BLaER1 treated with 17β-estradiol and CSF1 and Interleukin-3, amounts not matched to agents 10 nM and 100 nM (cell line): ENCODE measurements at regions not wholly inside any gene's neighbourhood (a gene's known extent, or its start where the extent isn't known, plus 50 kb on each side); places are given as distances from the start of the nearest gene placed in this dataset.

Experiments used
- H3K27ac ChIP-seq, 11 experiments: shearing (Covaris generic); formaldehyde crosslinking; 2 replicates each; pipeline ENCODE4 v1.8.1; 2022
- H3K27me3 ChIP-seq, 11 experiments: shearing (Covaris generic); formaldehyde crosslinking; 2 replicates each; pipeline ENCODE4 v1.8.1; 2022
- H3K36me3 ChIP-seq, 11 experiments: shearing (Covaris generic); formaldehyde crosslinking; 2 replicates each; pipeline ENCODE4 v1.8.1; 2022
- H3K4me1 ChIP-seq, 10 experiments: shearing (Covaris generic); formaldehyde crosslinking; 2 replicates each; pipeline ENCODE4 v1.8.1; 2022
- H3K4me2 ChIP-seq, 11 experiments: shearing (Covaris generic); formaldehyde crosslinking; 2 replicates each; pipeline ENCODE4 v1.8.1; 2022
- H3K4me3 ChIP-seq, 10 experiments: shearing (Covaris generic); formaldehyde crosslinking; 2 replicates each; pipeline ENCODE4 v1.8.1; 2022
- H3K9ac ChIP-seq, 11 experiments: shearing (Covaris generic); formaldehyde crosslinking; 2 replicates each; pipeline ENCODE4 v1.8.1; 2022
- H3K9me3 ChIP-seq, 11 experiments: shearing (Covaris generic); formaldehyde crosslinking; replicated peaks in 1 of 11; 2 replicates each; pipeline ENCODE4 v1.8.1; 2022
- H4K20me1 ChIP-seq, 11 experiments: shearing (Covaris generic); formaldehyde crosslinking; 2 replicates each; pipeline ENCODE4 v1.8.1; 2022
- Cebpa-rat ChIP-seq, 11 experiments: shearing (Covaris generic); IDR thresholded peaks; 2 replicates each; pipeline ENCODE4 v1.8.1; 2022

GRCh38 chr13:50322006-50322405, 306.8 kb downstream of the KCNRG start:
- H4K20me1 ChIP-seq: no peaks in the 10 kb centered on the region
- no peak overlapping the region for H3K4me3 ChIP-seq
- H3K9ac ChIP-seq: no peak overlapping the region
- H3K4me1 ChIP-seq: peaks cover 0 to 10% (median 0%) of the 10 kb centered on the region in 10 experiments; a peak in 3 of 20 replicates
- no peak overlapping the region for H3K4me2 ChIP-seq
- no peaks in the 10 kb centered on the region for H3K36me3 ChIP-seq
- H3K27ac ChIP-seq: no peak overlapping the region
- H3K9me3 ChIP-seq: peaks cover 0 to 29% (median 7%) of the 10 kb centered on the region in 11 experiments; a peak in 12 of 22 replicates
- H3K27me3 ChIP-seq: no peaks in the 10 kb centered on the region
- no peak for TF ChIP-seq Cebpa-rat (IDR thresholded peaks at IDR 0.05)

GRCh38 chr13:50323440-50324065, 308.3 kb downstream of the KCNRG start:
- peaks cover 0 to 10% (median 0%) of the 10 kb centered on the region in 10 experiments; a peak in 3 of 20 replicates for H3K4me1 ChIP-seq
- no peak overlapping the region for H3K4me2 ChIP-seq
- H3K27me3 ChIP-seq: no peaks in the 10 kb centered on the region
- H3K9me3 ChIP-seq: peaks cover 0 to 29% (median 7%) of the 10 kb centered on the region in 11 experiments; a peak in 12 of 22 replicates
- TF ChIP-seq Cebpa-rat (IDR thresholded peaks at IDR 0.05): no peak
- H3K27ac ChIP-seq: no peak overlapping the region
- H4K20me1 ChIP-seq: no peaks in the 10 kb centered on the region
- no peaks in the 10 kb centered on the region for H3K36me3 ChIP-seq
- no peak overlapping the region for H3K4me3 ChIP-seq
- no peak overlapping the region for H3K9ac ChIP-seq

GRCh38 chr13:50326271-50326670, 311.0 kb downstream of the KCNRG start:
- Histone ChIP-seq H3K27me3 (no peaks in the 10 kb centered on the region), H3K9me3 (peaks cover 0 to 30% (median 7%) of the 10 kb centered on the region in 11 experiments; a peak in 11 of 22 replicates), H3K9ac (no peak overlapping the region), H3K36me3 (no peaks in the 10 kb centered on the region), H3K4me1 (no peaks in the 10 kb centered on the region), H3K27ac (no peak overlapping the region), H3K4me3 (no peak overlapping the region), H3K4me2 (no peak overlapping the region), H4K20me1 (no peaks in the 10 kb centered on the region)
- no peak for TF ChIP-seq Cebpa-rat (IDR thresholded peaks at IDR 0.05)

- peaks cover 0 to 24% (median 4%) of the 10 kb centered on the region in 11 experiments; a peak in 11 of 22 replicates for H3K9me3 ChIP-seq
- H3K4me1 ChIP-seq: no peaks in the 10 kb centered on the region
- H4K20me1 ChIP-seq: no peaks in the 10 kb centered on the region
- H3K9ac ChIP-seq: no peak overlapping the region
- no peak overlapping the region for H3K27ac ChIP-seq
- H3K4me2 ChIP-seq: no peak overlapping the region
- H3K36me3 ChIP-seq: no peaks in the 10 kb centered on the region
- no peak overlapping the region for H3K4me3 ChIP-seq
- H3K27me3 ChIP-seq: no peaks in the 10 kb centered on the region
- no peak for TF ChIP-seq Cebpa-rat (IDR thresholded peaks at IDR 0.05)
These were observed 311.6 kb downstream of the KCNRG start for GRCh38 chr13:50326811-50327210.

- no peaks in the 10 kb centered on the region for H3K27me3 ChIP-seq
- TF ChIP-seq Cebpa-rat (IDR thresholded peaks at IDR 0.05): no peak
- H3K36me3 ChIP-seq: no peaks in the 10 kb centered on the region
- no peaks in the 10 kb centered on the region for H4K20me1 ChIP-seq
- H3K9ac ChIP-seq: peak overlapping the region in 4 of 11 experiments; percentile 22 to 52 (median 33); a peak in 5 of 22 replicates
- H3K4me2 ChIP-seq: peak overlapping the region in 6 of 11 experiments; percentile 4 to 78 (median 69); a peak in 10 of 22 replicates
- H3K4me3 ChIP-seq: no peak overlapping the region
- H3K4me1 ChIP-seq: peaks cover 0 to 36% (median 8%) of the 10 kb centered on the region in 10 experiments; a peak in 11 of 20 replicates
- peaks cover 0 to 15% (median 5%) of the 10 kb centered on the region in 11 experiments; a peak in 8 of 22 replicates for H3K9me3 ChIP-seq
- H3K27ac ChIP-seq: peak overlapping the region in 6 of 11 experiments; percentile 23 to 80 (median 71); a peak in 11 of 22 replicates
These were observed 319.0 kb downstream of the KCNRG start for GRCh38 chr13:50334115-50334778.

GRCh38 chr13:50334944-50335343, 319.7 kb downstream of the KCNRG start:
- H3K4me3 ChIP-seq: no peak overlapping the region
- H4K20me1 ChIP-seq: no peaks in the 10 kb centered on the region
- peaks cover 0 to 15% (median 5%) of the 10 kb centered on the region in 11 experiments; a peak in 7 of 22 replicates for H3K9me3 ChIP-seq
- peak overlapping the region in 4 of 11 experiments; percentile 65 to 77 (median 74); a peak in 6 of 22 replicates for H3K4me2 ChIP-seq
- H3K4me1 ChIP-seq: peaks cover 5 to 43% (median 15%) of the 10 kb centered on the region in 10 experiments; a peak in 17 of 20 replicates
- no peak for TF ChIP-seq Cebpa-rat (IDR thresholded peaks at IDR 0.05)
- H3K9ac ChIP-seq: no peak overlapping the region
- H3K27ac ChIP-seq: peak overlapping the region in 5 of 11 experiments; percentile 56 to 80 (median 74); a peak in 9 of 22 replicates
- no peaks in the 10 kb centered on the region for H3K27me3 ChIP-seq
- no peaks in the 10 kb centered on the region for H3K36me3 ChIP-seq

- Histone ChIP-seq H3K4me1 (peaks cover 9 to 31% (median 16%) of the 10 kb centered on the region in 10 experiments; a peak in 17 of 20 replicates), H3K9me3 (peaks cover 12 to 21% (median 18%) of the 10 kb centered on the region in 11 experiments; a peak in 21 of 22 replicates), H3K4me2 (peak overlapping the region in 10 of 11 experiments; percentile 20 to 86 (median 42); a peak in 14 of 22 replicates), H4K20me1 (no peaks in the 10 kb centered on the region), H3K4me3 (no peak overlapping the region), H3K36me3 (no peaks in the 10 kb centered on the region), H3K27ac (no peak overlapping the region; a peak in 2 of 22 replicates), H3K9ac (no peak overlapping the region), H3K27me3 (no peaks in the 10 kb centered on the region)
- no peak for TF ChIP-seq Cebpa-rat (IDR thresholded peaks at IDR 0.05)
These were observed 324.0 kb downstream of the KCNRG start for GRCh38 chr13:50339271-50339670.

- Histone ChIP-seq H3K36me3 (no peaks in the 10 kb centered on the region), H3K27me3 (no peaks in the 10 kb centered on the region), H4K20me1 (no peaks in the 10 kb centered on the region), H3K4me1 (peaks cover 14 to 27% (median 22%) of the 10 kb centered on the region in 10 experiments; a peak in 18 of 20 replicates), H3K9me3 (peaks cover 12 to 21% (median 18%) of the 10 kb centered on the region in 11 experiments; a peak in 21 of 22 replicates), H3K9ac (no peak overlapping the region), H3K4me2 (peak overlapping the region; percentile 11 to 86 (median 40); a peak in 18 of 22 replicates), H3K4me3 (no peak overlapping the region), H3K27ac (no peak overlapping the region)
- TF ChIP-seq Cebpa-rat (IDR thresholded peaks at IDR 0.05): no peak
These were observed 324.9 kb downstream of the KCNRG start for GRCh38 chr13:50340146-50340545.
